Hepatocyte (in vitro differentiated cells): ENCODE measurements at regions not wholly inside any gene's neighbourhood (a gene's known extent, or its start where the extent isn't known, plus 50 kb on each side); places are given as distances from the start of the nearest gene placed in this dataset.

Source experiments
- CTCF ChIP-seq: fragments of 200-600 bp; sonication (generic); IDR thresholded peaks from 2 replicates; pipeline ENCODE4 v1.5.1; 2016; ENCODE audit warnings: antibody characterized with exemption, mild to moderate bottlenecking; ENCODE audit not compliant: poor library complexity
- EZH2 ChIP-seq: fragments of 200-600 bp; sonication (generic); IDR thresholded peaks from 2 replicates; pipeline ENCODE4 v1.6.1; 2016; ENCODE audit warnings: antibody characterized with exemption, mild to moderate bottlenecking, borderline replicate concordance

DNA sequence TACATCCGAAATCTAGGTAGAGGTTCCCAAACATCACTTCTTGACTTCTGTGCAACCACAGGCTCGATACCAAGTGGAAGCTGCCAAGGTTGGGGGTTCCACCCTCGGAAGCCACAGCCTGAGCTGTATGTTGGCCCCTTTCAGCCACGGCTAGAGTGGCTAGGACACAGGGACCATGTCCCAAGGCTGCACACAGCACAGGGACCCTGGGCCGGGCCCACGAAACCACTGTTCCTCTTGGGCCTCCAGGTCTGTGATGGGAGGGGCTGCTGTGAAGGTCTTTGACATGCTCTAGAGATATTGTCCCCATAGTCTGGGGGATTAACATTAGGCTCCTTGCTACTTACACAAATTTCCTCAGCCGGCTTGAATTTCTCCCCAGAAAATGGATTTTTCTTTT, 460.6 kb downstream of the ISL1 start:
- TF ChIP-seq CTCF, result no peak
- no peak for TF ChIP-seq EZH2
